H1 (cell line): ENCODE measurements at regions not wholly inside any gene's neighbourhood (a gene's known extent, or its start where the extent isn't known, plus 50 kb on each side); places are given as distances from the start of the nearest gene placed in this dataset.

Experiments used
- CTCF ChIA-PET: fragments of 300-600 bp; sonication (Branson Sonifier 250); formaldehyde crosslinking; loops from one replicate; lab custom pipeline; 2021; ENCODE audit not compliant: partially characterized antibody; lab: Charles Lee
- POLR2A ChIA-PET: fragments of 300-600 bp; sonication (Branson Sonifier 250); formaldehyde crosslinking; loops from one replicate; lab custom pipeline; 2021; ENCODE audit warnings: inconsistent platforms; ENCODE audit not compliant: partially characterized antibody; lab: Charles Lee
- DNase-seq, 2 experiments: peaks; one replicate each; pipeline versions ENCODE4 v3.0.0 to v3.0.0-alpha.2; 2010 to 2022; ENCODE audit warnings: low spot score in 2 of 2, low read depth in 1 of 2, mixed read lengths in 1 of 2
- FAIRE-seq: peaks from 2 replicates; lab custom pipeline; 2011; peaks lifted over from hg19 to GRCh38; lab: Jason Lieb, UNC
- H2AFZ ChIP-seq: 2 replicates; pipeline ENCODE4 v1.8.1; 2012; ENCODE audit warnings: low read length, inconsistent platforms
- H2AK5ac ChIP-seq: 2 replicates; pipeline ENCODE4 v1.6.1; 2013; ENCODE audit warnings: low read depth, low read length
- H2BK120ac ChIP-seq: replicated peaks from 2 replicates; pipeline ENCODE3; 2013; ENCODE audit warnings: low read depth, low read length, inconsistent platforms
- H2BK12ac ChIP-seq: 2 replicates; pipeline ENCODE4 v1.6.1; 2013; ENCODE audit warnings: low read depth, low read length
- H2BK15ac ChIP-seq: 2 replicates; pipeline ENCODE4 v1.6.1; 2013; ENCODE audit warnings: low read length
- H2BK20ac ChIP-seq: 2 replicates; pipeline ENCODE4 v1.6.1; 2013; ENCODE audit warnings: low read length
- H2BK5ac ChIP-seq: 2 replicates; pipeline ENCODE4 v1.6.1; 2013; ENCODE audit warnings: low read depth, low read length
- H3K14ac ChIP-seq: 2 replicates; pipeline ENCODE4 v1.6.1; 2013; ENCODE audit warnings: inconsistent platforms; ENCODE audit not compliant: insufficient read length
- H3K18ac ChIP-seq: 2 replicates; pipeline ENCODE4 v1.6.1; 2013; ENCODE audit warnings: low read length; ENCODE audit errors: extremely low read depth
- H3K23ac ChIP-seq: 2 replicates; pipeline ENCODE4 v1.6.1; 2013; ENCODE audit warnings: inconsistent platforms; ENCODE audit not compliant: insufficient read length
- H3K23me2 ChIP-seq: 2 replicates; pipeline ENCODE4 v1.6.1; 2013; ENCODE audit warnings: low read depth, low read length
- H3K27ac ChIP-seq: 2 replicates; pipeline ENCODE4 v1.6.1; 2011; ENCODE audit warnings: low read depth, low read length, inconsistent platforms
- H3K27me3 ChIP-seq, 4 experiments: replicated peaks in 1 of 4; 1 replicate in 1 of 4; 2 replicates in 3 of 4; pipeline versions ENCODE4 v1.6.1 to v1.8.1; 2011 to 2013; ENCODE audit warnings: low read length in 3 of 4, mild to moderate bottlenecking in 3 of 4, inconsistent platforms in 2 of 4, mixed read lengths in 2 of 4, moderate library complexity in 1 of 4; ENCODE audit not compliant: control insufficient read depth in 3 of 4, insufficient read depth in 3 of 4; ENCODE audit errors: extremely low read depth in 1 of 4
- H3K36me3 ChIP-seq, 4 experiments: 2 replicates each; pipeline versions ENCODE4 v1.6.1 to v1.8.1; 2011 to 2013; ENCODE audit warnings: mild to moderate bottlenecking in 4 of 4, low read length in 3 of 4, moderate library complexity in 2 of 4, control low read depth in 1 of 4, inconsistent platforms in 1 of 4; ENCODE audit not compliant: insufficient read depth in 4 of 4, control insufficient read depth in 2 of 4
- H3K4ac ChIP-seq: replicated peaks from 2 replicates; pipeline ENCODE3; 2013; ENCODE audit warnings: low read length, low read depth, mixed read lengths, inconsistent platforms; ENCODE audit not compliant: insufficient read length
- H3K4me1 ChIP-seq, 4 experiments: replicated peaks in 1 of 4; 1 replicate in 1 of 4; 2 replicates in 3 of 4; pipeline versions ENCODE4 v1.6.1 to v1.8.1; 2011 to 2013; ENCODE audit warnings: low read length in 3 of 4, inconsistent platforms in 2 of 4, mixed read lengths in 1 of 4; ENCODE audit not compliant: insufficient read depth in 4 of 4, control insufficient read depth in 3 of 4
- H3K4me2 ChIP-seq, 2 experiments: 2 replicates each; pipeline versions ENCODE4 v1.6.1 to v1.8.1; 2011 to 2013; ENCODE audit warnings: low read depth in 2 of 2, low read length in 2 of 2, control low read depth in 1 of 2, inconsistent platforms in 1 of 2, mild to moderate bottlenecking in 1 of 2; ENCODE audit not compliant: insufficient read depth in 1 of 2
- H3K4me3 ChIP-seq, 4 experiments: fragments of 200-600, 300-600 bp in 1 of 4; sonication (generic), shearing (Covaris generic), sonication (Bioruptor Twin) in 1 of 4; 2 replicates each; pipeline versions ENCODE4 v1.5.1 to v1.8.1; 2011 to 2016; ENCODE audit warnings: low read length in 4 of 4, low read depth in 3 of 4, control low read depth in 2 of 4, inconsistent platforms in 2 of 4, mild to moderate bottlenecking in 2 of 4, mixed read lengths in 1 of 4, moderate library complexity in 1 of 4; ENCODE audit not compliant: insufficient read depth in 2 of 4; ENCODE audit errors: extremely low read depth in 1 of 4
- H3K56ac ChIP-seq: replicated peaks from 2 replicates; pipeline ENCODE3; 2013; ENCODE audit warnings: low read depth, mild to moderate bottlenecking, mixed read lengths, low read length, inconsistent platforms; ENCODE audit not compliant: insufficient read length
- H3K79me1 ChIP-seq: 2 replicates; pipeline ENCODE4 v1.6.1; 2013; ENCODE audit warnings: low read depth, low read length, control low read depth
- H3K79me2 ChIP-seq, 2 experiments: 2 replicates each; pipeline versions ENCODE4 v1.6.1 to v1.8.1; 2012 to 2013; ENCODE audit warnings: low read length in 2 of 2, mild to moderate bottlenecking in 2 of 2, inconsistent platforms in 1 of 2; ENCODE audit not compliant: insufficient read depth in 2 of 2, control insufficient read depth in 1 of 2
- H3K9ac ChIP-seq, 4 experiments: replicated peaks in 1 of 4; 1 replicate in 1 of 4; 2 replicates in 3 of 4; pipeline versions ENCODE4 v1.6.1 to v1.8.1; 2011 to 2013; ENCODE audit warnings: low read depth in 3 of 4, low read length in 3 of 4, control low read depth in 2 of 4, mild to moderate bottlenecking in 2 of 4, moderate library complexity in 2 of 4, inconsistent platforms in 1 of 4; ENCODE audit errors: extremely low read depth in 1 of 4
- H3K9me3 ChIP-seq, 2 experiments: 2 replicates each; pipeline versions ENCODE4 v1.6.1 to v1.8.1; 2012 to 2013; ENCODE audit warnings: mild to moderate bottlenecking in 2 of 2, moderate library complexity in 2 of 2, control low read depth in 1 of 2, inconsistent platforms in 1 of 2, low read depth in 1 of 2, low read length in 1 of 2, mixed read lengths in 1 of 2; ENCODE audit not compliant: insufficient read depth in 2 of 2
- H4K20me1 ChIP-seq, 2 experiments: replicated peaks in 1 of 2; 2 replicates each; pipeline versions ENCODE3 to v1.8.1; 2011 to 2013; ENCODE audit warnings: inconsistent platforms in 2 of 2, low read length in 2 of 2, mild to moderate bottlenecking in 1 of 2; ENCODE audit not compliant: insufficient read depth in 2 of 2, control insufficient read depth in 1 of 2
- H4K5ac ChIP-seq: 2 replicates; pipeline ENCODE4 v1.6.1; 2013; ENCODE audit warnings: low read length, low read depth, mixed read lengths, inconsistent platforms; ENCODE audit not compliant: insufficient read length
- H4K8ac ChIP-seq: 2 replicates; pipeline ENCODE4 v1.8.0; 2013; ENCODE audit warnings: mild to moderate bottlenecking, moderate library complexity, low read length, inconsistent platforms; ENCODE audit not compliant: insufficient read depth; ENCODE audit errors: extremely low read depth
- H4K91ac ChIP-seq: replicated peaks from 2 replicates; pipeline ENCODE3; 2013; ENCODE audit warnings: low read length, mixed read lengths, inconsistent platforms; ENCODE audit not compliant: insufficient read length
- CREB1 ChIP-seq: IDR thresholded peaks from 2 replicates; pipeline ENCODE4 v1.6.1; 2012; ENCODE audit warnings: inconsistent platforms
- E2F6 ChIP-seq: IDR thresholded peaks from 2 replicates; pipeline ENCODE4 v1.6.1; 2012; ENCODE audit warnings: inconsistent platforms
- EGR1 ChIP-seq: IDR thresholded peaks from 2 replicates; pipeline ENCODE4 v1.6.1; 2011; ENCODE audit warnings: low read depth, low read length, borderline replicate concordance
- EZH2 ChIP-seq: fragments of 200-600 bp; sonication (generic); IDR thresholded peaks from 2 replicates; pipeline ENCODE4 v1.7.1; 2012; ENCODE audit warnings: low read depth, mild to moderate bottlenecking, moderate library complexity, low read length, inconsistent platforms; ENCODE audit not compliant: severe bottlenecking
- KDM4A ChIP-seq: IDR thresholded peaks from one replicate; pipeline ENCODE4 v1.7.1; 2012; ENCODE audit warnings: low read depth, mild to moderate bottlenecking, moderate library complexity, low read length, inconsistent platforms; ENCODE audit not compliant: severe bottlenecking
- KDM5A ChIP-seq: fragments of 200-600 bp; IDR thresholded peaks from 2 replicates; pipeline ENCODE4 v1.7.1; 2012; ENCODE audit warnings: mild to moderate bottlenecking, low read length, inconsistent platforms, mixed read lengths
- MAFK ChIP-seq: IDR thresholded peaks from 2 replicates; pipeline ENCODE4 v1.6.1; 2012; ENCODE audit warnings: low read depth, mild to moderate bottlenecking, improper control_type of control experiment, low read length
- RXRA ChIP-seq: IDR thresholded peaks from 2 replicates; pipeline ENCODE4 v1.6.1; 2011; ENCODE audit warnings: low read depth, mild to moderate bottlenecking, low read length, moderate library complexity; ENCODE audit not compliant: insufficient read depth
- SIN3A ChIP-seq, 2 experiments: IDR thresholded peaks in 1 of 2; conservative IDR thresholded peaks in 1 of 2; 2 replicates each; pipeline ENCODE4 v1.6.1; 2011 to 2012; ENCODE audit warnings: low read length in 2 of 2, improper control_type of control experiment in 1 of 2, low read depth in 1 of 2, mild to moderate bottlenecking in 1 of 2
- TBP ChIP-seq: IDR thresholded peaks from 2 replicates; pipeline ENCODE4 v1.6.1; 2011; ENCODE audit warnings: low read depth, low read length, improper control_type of control experiment
- USF2 ChIP-seq: IDR thresholded peaks from 2 replicates; pipeline ENCODE4 v1.6.1; 2011; ENCODE audit warnings: low read length, improper control_type of control experiment
- WGBS, 2 experiments: shearing (Covaris generic) in 1 of 2; methylation state at CpG; one replicate each; pipeline versions ENCODE4 v1.1.6 to v1.1.7; 2013 to 2015; ENCODE audit warnings: low lambda C conversion rate in 2 of 2, mixed read lengths in 2 of 2, inconsistent platforms in 1 of 2, low coverage in 1 of 2, missing lambda C conversion rate in 1 of 2; ENCODE audit not compliant: insufficient replicate concordance in 2 of 2, insufficient coverage in 1 of 2, insufficient read length in 1 of 2; ENCODE audit errors: extremely low coverage in 1 of 2, missing lambda C conversion rate in 1 of 2; 5-methylcytosine and 5-hydroxymethylcytosine counted together

GRCh38 chr2:43052204-43052943 lies 174.0 kb downstream of the ZFP36L2 start:
- H3K4me2 ChIP-seq = no peak overlapping the region
- 76% methylated on average over 3 of the region's 3 CpGs; no CpG with 5 or more reads in 1 of the 2 experiments for WGBS, 2 experiments
- no peak overlapping the region for H2BK20ac ChIP-seq
- no peak overlapping the region for H2AFZ ChIP-seq
- H3K4me1 ChIP-seq = peaks cover 0 to 3% (median under 1%) of the 10 kb centered on the region in 4 experiments; a peak in 2 of 7 replicates
- no peaks in the 10 kb centered on the region for H3K79me1 ChIP-seq
- H3K9ac ChIP-seq = no peak overlapping the region
- H3K27me3 ChIP-seq = no peaks in the 10 kb centered on the region; a peak in 2 of 7 replicates
- no peak overlapping the region for H3K18ac ChIP-seq
- H3K23me2 ChIP-seq = no peaks in the 10 kb centered on the region
- no peak overlapping the region for H3K27ac ChIP-seq
- no peak overlapping the region for H2BK15ac ChIP-seq
- ChIA-PET POLR2A (interaction anchor here (0.9 kb wide), 1 partner anchor 127 kb away, joined by 3 read pairs; no protein-coding TSS in a partner anchor), CTCF (interaction anchor here (0.8 to 1.9 kb wide), 4 partner anchors 10 to 429 kb away, joined by 3 to 7 read pairs (median 4); no protein-coding TSS in a partner anchor)
- no peaks in the 10 kb centered on the region for H3K36me3 ChIP-seq
- no peak overlapping the region for H4K5ac ChIP-seq
- no peaks in the 10 kb centered on the region for H3K79me2 ChIP-seq
- H2AK5ac ChIP-seq = no peak overlapping the region
- no peak overlapping the region for H3K56ac ChIP-seq
- no peak overlapping the region for H2BK5ac ChIP-seq
- H3K23ac ChIP-seq = no peak overlapping the region
- FAIRE-seq (no peak), DNase-seq (no peak)
- no peak overlapping the region for H3K14ac ChIP-seq
- H2BK120ac ChIP-seq = no peak overlapping the region
- no peak overlapping the region for H2BK12ac ChIP-seq
- H4K8ac ChIP-seq = no peak overlapping the region
- no peak overlapping the region for H4K91ac ChIP-seq
- no peak overlapping the region for H3K4me3 ChIP-seq
- H4K20me1 ChIP-seq = no peaks in the 10 kb centered on the region
- no peaks in the 10 kb centered on the region for H3K9me3 ChIP-seq
- H3K4ac ChIP-seq = no peak overlapping the region
- no peak for TF ChIP-seq KDM5A
- TF ChIP-seq SIN3A (conservative IDR thresholded peaks at IDR 0.05 in 1 of 2, IDR thresholded peaks at IDR 0.05 in 1 of 2; ENCODE audit: low read depth in 1 of 2, low read length in 2 of 2) = no peak
- TF ChIP-seq KDM4A = no peak
- no peak for TF ChIP-seq E2F6
- TF ChIP-seq EZH2 = no peak
- TF ChIP-seq EGR1 = no peak
- no peak for TF ChIP-seq TBP
- TF ChIP-seq RXRA = no peak
- TF ChIP-seq USF2 = no peak
- no peak for TF ChIP-seq MAFK
- TF ChIP-seq CREB1 = no peak
